Upper lobe of right lung (tissue), 1 donor: ENCODE measurements at regions not wholly inside any gene's neighbourhood (a gene's known extent, or its start where the extent isn't known, plus 50 kb on each side); places are given as distances from the start of the nearest gene placed in this dataset.

Source experiments
- ATAC-seq: fragments of 200-7000 bp; cut with Tn5 transposase; one replicate; pipeline ENCODE4 v1.9.1; 2020; ENCODE audit warnings: mild to moderate bottlenecking, moderate library complexity
- DNase-seq: peaks from one replicate; pipeline ENCODE4 v3.0.0-alpha.2; 2020
- H3K27ac ChIP-seq: fragments of 200-600 bp; one replicate; pipeline ENCODE4 v1.8.0; 2022
- H3K27me3 ChIP-seq: fragments of 200-600 bp; one replicate; pipeline ENCODE4 v1.8.0; 2022; ENCODE audit warnings: mild to moderate bottlenecking
- H3K36me3 ChIP-seq: fragments of 200-600 bp; one replicate; pipeline ENCODE4 v1.8.0; 2022
- H3K4me1 ChIP-seq: fragments of 200-600 bp; one replicate; pipeline ENCODE4 v1.8.0; 2022
- H3K4me3 ChIP-seq: fragments of 200-600 bp; one replicate; pipeline ENCODE4 v1.8.0; 2022; ENCODE audit warnings: mild to moderate bottlenecking
- H3K9me3 ChIP-seq: fragments of 200-600 bp; one replicate; pipeline ENCODE4 v1.8.0; 2022
- intact Hi-C: fragments of 100-400 bp; cut with DNase I; formaldehyde crosslinking; loops from one replicate; pipeline ENCODE4 v1.11.0; 2022
- TF ChIP-seq, protein P1 (sequence below): fragments of 200-600 bp; IDR thresholded peaks from one replicate; pipeline ENCODE4 v1.8.0; 2022; ENCODE audit warnings: antibody characterized with exemption
- donor health status: DM: no; HTN: yes; CAD: no; lungs with severe emphysema.

DNA sequence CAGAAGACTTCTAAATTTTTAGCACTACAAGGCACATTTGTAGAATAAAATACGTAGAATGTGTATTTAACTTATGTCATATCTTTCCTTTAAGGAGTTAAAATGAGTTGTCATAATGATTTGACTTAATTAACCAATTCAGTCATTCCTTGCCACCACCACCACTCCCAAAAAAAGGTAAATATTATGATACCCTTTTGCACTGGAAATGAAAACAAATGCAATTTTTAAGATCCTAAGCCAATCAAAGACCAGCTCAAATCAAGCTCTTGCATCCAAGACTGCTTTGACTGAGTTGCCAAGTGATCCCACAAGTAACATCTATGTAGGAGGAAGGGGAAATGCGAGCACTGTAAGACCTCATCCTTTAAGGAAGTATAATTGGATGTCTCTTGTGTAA lies 426.6 kb upstream of the ATP11B start:
- H3K27me3 ChIP-seq: no peaks in the 10 kb centered on the region
- no peaks in the 10 kb centered on the region for H3K4me1 ChIP-seq
- ATAC-seq: no peak
- no peak overlapping the region for H3K4me3 ChIP-seq
- H3K36me3 ChIP-seq: no peaks in the 10 kb centered on the region
- no peaks in the 10 kb centered on the region for H3K9me3 ChIP-seq
- DNase-seq: no peak
- intact Hi-C loops: no loop called here
- no peak overlapping the region for H3K27ac ChIP-seq
- TF ChIP-seq, protein P1, sequence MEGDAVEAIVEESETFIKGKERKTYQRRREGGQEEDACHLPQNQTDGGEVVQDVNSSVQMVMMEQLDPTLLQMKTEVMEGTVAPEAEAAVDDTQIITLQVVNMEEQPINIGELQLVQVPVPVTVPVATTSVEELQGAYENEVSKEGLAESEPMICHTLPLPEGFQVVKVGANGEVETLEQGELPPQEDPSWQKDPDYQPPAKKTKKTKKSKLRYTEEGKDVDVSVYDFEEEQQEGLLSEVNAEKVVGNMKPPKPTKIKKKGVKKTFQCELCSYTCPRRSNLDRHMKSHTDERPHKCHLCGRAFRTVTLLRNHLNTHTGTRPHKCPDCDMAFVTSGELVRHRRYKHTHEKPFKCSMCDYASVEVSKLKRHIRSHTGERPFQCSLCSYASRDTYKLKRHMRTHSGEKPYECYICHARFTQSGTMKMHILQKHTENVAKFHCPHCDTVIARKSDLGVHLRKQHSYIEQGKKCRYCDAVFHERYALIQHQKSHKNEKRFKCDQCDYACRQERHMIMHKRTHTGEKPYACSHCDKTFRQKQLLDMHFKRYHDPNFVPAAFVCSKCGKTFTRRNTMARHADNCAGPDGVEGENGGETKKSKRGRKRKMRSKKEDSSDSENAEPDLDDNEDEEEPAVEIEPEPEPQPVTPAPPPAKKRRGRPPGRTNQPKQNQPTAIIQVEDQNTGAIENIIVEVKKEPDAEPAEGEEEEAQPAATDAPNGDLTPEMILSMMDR: no peak

DNA sequence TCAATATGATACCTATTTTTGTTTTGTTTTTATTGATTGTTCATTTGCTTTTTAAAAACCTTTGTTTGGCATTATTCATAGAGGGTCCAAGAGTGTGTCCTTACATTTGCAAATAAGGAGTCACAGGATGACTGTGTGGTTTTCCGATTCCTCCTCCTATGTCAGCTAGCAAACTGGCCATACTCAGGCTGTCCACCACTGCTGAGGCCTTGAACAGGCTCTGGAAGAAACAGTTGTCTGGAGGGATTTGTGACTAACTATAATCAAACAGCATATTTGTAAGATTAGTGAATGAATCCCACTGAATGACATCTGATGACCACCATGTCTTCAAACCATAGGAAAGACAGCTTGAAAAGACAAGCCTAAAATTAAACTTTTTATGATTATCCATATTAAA lies 423.4 kb upstream of the ATP11B start:
- DNase-seq: no peak
- Histone ChIP-seq H3K36me3 (no peaks in the 10 kb centered on the region), H3K4me3 (no peak overlapping the region), H3K27me3 (no peaks in the 10 kb centered on the region), H3K27ac (no peak overlapping the region), H3K4me1 (no peaks in the 10 kb centered on the region), H3K9me3 (no peaks in the 10 kb centered on the region)
- intact Hi-C loops: no loop called here
- no peak for ATAC-seq
- TF ChIP-seq, protein P1: no peak

DNA sequence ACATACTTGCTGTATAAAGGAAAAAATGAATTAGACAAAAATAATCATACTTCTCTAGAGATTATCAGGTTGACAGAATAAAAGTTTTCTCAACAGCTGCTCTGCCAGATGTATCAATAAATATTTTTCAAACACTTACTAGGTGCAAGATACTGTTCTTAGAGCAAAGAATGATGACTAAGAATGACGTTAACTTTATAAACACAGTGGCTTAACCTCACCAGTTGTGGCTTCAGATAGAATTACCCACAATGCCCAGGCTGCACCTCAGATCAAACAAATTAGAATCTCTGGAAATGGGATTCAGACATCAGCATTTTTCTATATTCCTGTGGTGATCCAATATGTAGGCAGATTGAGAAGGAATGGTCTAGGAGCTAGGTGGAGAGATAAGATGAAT lies 422.4 kb upstream of the ATP11B start:
- TF ChIP-seq, protein P1: no peak
- ATAC-seq (no peak), DNase-seq (no peak)
- Histone ChIP-seq H3K9me3 (no peaks in the 10 kb centered on the region), H3K4me1 (no peaks in the 10 kb centered on the region), H3K36me3 (no peaks in the 10 kb centered on the region), H3K4me3 (no peak overlapping the region), H3K27me3 (no peaks in the 10 kb centered on the region), H3K27ac (no peak overlapping the region)
- intact Hi-C loops: no loop called here

DNA sequence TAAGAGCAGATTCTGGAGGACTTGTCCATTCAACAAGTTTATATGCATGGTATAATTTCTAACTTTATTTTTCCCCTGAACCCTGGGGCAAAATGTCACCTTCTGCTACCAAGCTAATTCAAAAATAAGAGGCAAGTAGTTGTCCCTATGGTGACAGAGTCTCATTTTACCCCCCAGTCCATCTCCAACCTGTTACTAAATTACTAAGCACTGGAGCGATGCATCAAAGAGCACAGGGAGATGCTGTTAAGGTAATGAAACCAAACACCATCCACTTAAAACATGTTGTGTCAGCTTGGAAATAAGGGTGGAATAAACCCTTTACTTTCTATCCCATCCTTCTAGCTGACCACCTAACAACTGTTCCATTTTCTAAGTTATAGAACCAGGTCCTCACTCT lies 417.4 kb upstream of the ATP11B start:
- H3K4me3 ChIP-seq: no peak overlapping the region
- H3K27me3 ChIP-seq: no peaks in the 10 kb centered on the region
- TF ChIP-seq, protein P1: no peak
- no peaks in the 10 kb centered on the region for H3K36me3 ChIP-seq
- intact Hi-C loops: no loop called here
- no peak for ATAC-seq
- no peaks in the 10 kb centered on the region for H3K9me3 ChIP-seq
- DNase-seq: no peak
- H3K27ac ChIP-seq: no peak overlapping the region
- H3K4me1 ChIP-seq: no peaks in the 10 kb centered on the region

DNA sequence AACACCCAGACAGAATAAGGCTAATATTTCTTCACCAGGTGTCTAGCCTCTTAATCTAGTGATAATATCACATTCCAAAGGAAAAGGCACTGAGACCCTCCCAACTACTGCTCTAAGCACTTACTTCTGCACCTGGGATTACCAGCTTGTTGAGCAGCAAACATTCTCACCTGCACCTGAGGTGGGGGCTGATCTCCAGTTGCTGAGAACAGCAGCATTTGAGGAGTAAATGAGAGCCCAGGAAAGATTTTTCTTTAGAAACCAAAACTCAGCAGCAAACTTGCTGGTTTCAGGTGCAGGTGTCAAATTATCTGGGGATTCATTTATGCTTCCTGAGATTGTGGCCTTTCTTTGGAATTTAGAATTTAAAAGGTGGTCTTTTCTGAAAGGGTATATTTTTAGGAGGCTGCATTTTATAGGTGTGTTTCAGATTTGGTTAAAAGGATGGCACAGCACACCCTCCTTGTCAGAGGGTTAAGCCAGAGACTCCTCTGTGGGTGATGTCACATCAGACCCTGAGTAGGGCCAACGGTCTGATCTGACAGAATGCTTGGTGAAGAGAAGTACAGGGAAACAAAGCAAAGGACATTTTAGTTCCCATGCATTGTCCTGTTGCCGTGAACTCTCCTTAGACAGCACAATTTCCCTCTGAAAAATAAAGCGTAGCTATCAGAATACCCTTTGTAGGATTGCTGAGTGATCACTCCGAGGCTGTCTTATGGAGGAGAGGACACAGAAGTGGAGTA lies 411.0 kb upstream of the ATP11B start:
- no peak overlapping the region for H3K4me3 ChIP-seq
- H3K27me3 ChIP-seq: no peaks in the 10 kb centered on the region
- TF ChIP-seq, protein P1: no peak
- no peaks in the 10 kb centered on the region for H3K4me1 ChIP-seq
- DNase-seq (no peak), ATAC-seq (no peak)
- intact Hi-C loops: no loop called here
- no peaks in the 10 kb centered on the region for H3K9me3 ChIP-seq
- H3K27ac ChIP-seq: no peak overlapping the region
- H3K36me3 ChIP-seq: no peaks in the 10 kb centered on the region

DNA sequence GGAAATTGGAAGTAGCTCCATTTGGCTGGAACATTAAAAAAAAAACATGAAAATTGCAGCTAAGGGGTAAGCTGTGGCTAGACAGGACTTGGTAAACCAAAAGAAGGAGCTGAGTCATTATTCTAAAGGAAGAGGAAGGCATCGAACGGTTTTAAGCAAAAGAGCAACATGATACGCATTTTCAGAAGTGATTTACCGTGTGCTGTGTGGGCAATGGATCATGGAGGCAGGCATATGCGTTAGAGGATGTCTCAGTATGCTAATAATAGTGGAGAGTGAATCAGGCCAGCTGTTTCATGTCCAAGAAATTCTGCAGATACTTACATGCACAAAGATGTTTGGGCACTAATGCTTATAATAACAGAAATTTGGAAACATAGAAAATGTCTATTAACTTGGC lies 409.1 kb upstream of the ATP11B start:
- intact Hi-C loops: no loop called here
- Histone ChIP-seq H3K36me3 (no peaks in the 10 kb centered on the region), H3K9me3 (no peaks in the 10 kb centered on the region), H3K27me3 (no peaks in the 10 kb centered on the region), H3K4me1 (no peaks in the 10 kb centered on the region), H3K27ac (no peak overlapping the region), H3K4me3 (no peak overlapping the region)
- no peak for ATAC-seq
- DNase-seq: no peak
- TF ChIP-seq, protein P1: no peak
